H1 (cell line): ENCODE measurements at regions not wholly inside any gene's neighbourhood (a gene's known extent, or its start where the extent isn't known, plus 50 kb on each side); places are given as distances from the start of the nearest gene placed in this dataset.

Source experiments
- CTCF ChIA-PET: fragments of 300-600 bp; sonication (Branson Sonifier 250); formaldehyde crosslinking; loops from one replicate; lab custom pipeline; 2021; ENCODE audit not compliant: partially characterized antibody; lab: Charles Lee
- POLR2A ChIA-PET: fragments of 300-600 bp; sonication (Branson Sonifier 250); formaldehyde crosslinking; loops from one replicate; lab custom pipeline; 2021; ENCODE audit warnings: inconsistent platforms; ENCODE audit not compliant: partially characterized antibody; lab: Charles Lee
- DNase-seq, 2 experiments: peaks; one replicate each; pipeline versions ENCODE4 v3.0.0 to v3.0.0-alpha.2; 2010 to 2022; ENCODE audit warnings: low spot score in 2 of 2, low read depth in 1 of 2, mixed read lengths in 1 of 2
- FAIRE-seq: peaks from 2 replicates; lab custom pipeline; 2011; peaks lifted over from hg19 to GRCh38; lab: Jason Lieb, UNC
- H2AFZ ChIP-seq: 2 replicates; pipeline ENCODE4 v1.8.1; 2012; ENCODE audit warnings: low read length, inconsistent platforms
- H2AK5ac ChIP-seq: 2 replicates; pipeline ENCODE4 v1.6.1; 2013; ENCODE audit warnings: low read depth, low read length
- H2BK120ac ChIP-seq: replicated peaks from 2 replicates; pipeline ENCODE3; 2013; ENCODE audit warnings: low read depth, low read length, inconsistent platforms
- H2BK12ac ChIP-seq: 2 replicates; pipeline ENCODE4 v1.6.1; 2013; ENCODE audit warnings: low read depth, low read length
- H2BK15ac ChIP-seq: 2 replicates; pipeline ENCODE4 v1.6.1; 2013; ENCODE audit warnings: low read length
- H2BK20ac ChIP-seq: 2 replicates; pipeline ENCODE4 v1.6.1; 2013; ENCODE audit warnings: low read length
- H2BK5ac ChIP-seq: 2 replicates; pipeline ENCODE4 v1.6.1; 2013; ENCODE audit warnings: low read depth, low read length
- H3K14ac ChIP-seq: 2 replicates; pipeline ENCODE4 v1.6.1; 2013; ENCODE audit warnings: inconsistent platforms; ENCODE audit not compliant: insufficient read length
- H3K18ac ChIP-seq: 2 replicates; pipeline ENCODE4 v1.6.1; 2013; ENCODE audit warnings: low read length; ENCODE audit errors: extremely low read depth
- H3K23ac ChIP-seq: 2 replicates; pipeline ENCODE4 v1.6.1; 2013; ENCODE audit warnings: inconsistent platforms; ENCODE audit not compliant: insufficient read length
- H3K23me2 ChIP-seq: 2 replicates; pipeline ENCODE4 v1.6.1; 2013; ENCODE audit warnings: low read depth, low read length
- H3K27ac ChIP-seq: 2 replicates; pipeline ENCODE4 v1.6.1; 2011; ENCODE audit warnings: low read depth, low read length, inconsistent platforms
- H3K27me3 ChIP-seq, 4 experiments: replicated peaks in 1 of 4; 1 replicate in 1 of 4; 2 replicates in 3 of 4; pipeline versions ENCODE4 v1.6.1 to v1.8.1; 2011 to 2013; ENCODE audit warnings: low read length in 3 of 4, mild to moderate bottlenecking in 3 of 4, inconsistent platforms in 2 of 4, mixed read lengths in 2 of 4, moderate library complexity in 1 of 4; ENCODE audit not compliant: control insufficient read depth in 3 of 4, insufficient read depth in 3 of 4; ENCODE audit errors: extremely low read depth in 1 of 4
- H3K36me3 ChIP-seq, 4 experiments: 2 replicates each; pipeline versions ENCODE4 v1.6.1 to v1.8.1; 2011 to 2013; ENCODE audit warnings: mild to moderate bottlenecking in 4 of 4, low read length in 3 of 4, moderate library complexity in 2 of 4, control low read depth in 1 of 4, inconsistent platforms in 1 of 4; ENCODE audit not compliant: insufficient read depth in 4 of 4, control insufficient read depth in 2 of 4
- H3K4ac ChIP-seq: replicated peaks from 2 replicates; pipeline ENCODE3; 2013; ENCODE audit warnings: low read length, low read depth, mixed read lengths, inconsistent platforms; ENCODE audit not compliant: insufficient read length
- H3K4me1 ChIP-seq, 4 experiments: replicated peaks in 1 of 4; 1 replicate in 1 of 4; 2 replicates in 3 of 4; pipeline versions ENCODE4 v1.6.1 to v1.8.1; 2011 to 2013; ENCODE audit warnings: low read length in 3 of 4, inconsistent platforms in 2 of 4, mixed read lengths in 1 of 4; ENCODE audit not compliant: insufficient read depth in 4 of 4, control insufficient read depth in 3 of 4
- H3K4me2 ChIP-seq, 2 experiments: 2 replicates each; pipeline versions ENCODE4 v1.6.1 to v1.8.1; 2011 to 2013; ENCODE audit warnings: low read depth in 2 of 2, low read length in 2 of 2, control low read depth in 1 of 2, inconsistent platforms in 1 of 2, mild to moderate bottlenecking in 1 of 2; ENCODE audit not compliant: insufficient read depth in 1 of 2
- H3K4me3 ChIP-seq, 4 experiments: fragments of 200-600, 300-600 bp in 1 of 4; sonication (generic), shearing (Covaris generic), sonication (Bioruptor Twin) in 1 of 4; 2 replicates each; pipeline versions ENCODE4 v1.5.1 to v1.8.1; 2011 to 2016; ENCODE audit warnings: low read length in 4 of 4, low read depth in 3 of 4, control low read depth in 2 of 4, inconsistent platforms in 2 of 4, mild to moderate bottlenecking in 2 of 4, mixed read lengths in 1 of 4, moderate library complexity in 1 of 4; ENCODE audit not compliant: insufficient read depth in 2 of 4; ENCODE audit errors: extremely low read depth in 1 of 4
- H3K56ac ChIP-seq: replicated peaks from 2 replicates; pipeline ENCODE3; 2013; ENCODE audit warnings: low read depth, mild to moderate bottlenecking, mixed read lengths, low read length, inconsistent platforms; ENCODE audit not compliant: insufficient read length
- H3K79me1 ChIP-seq: 2 replicates; pipeline ENCODE4 v1.6.1; 2013; ENCODE audit warnings: low read depth, low read length, control low read depth
- H3K79me2 ChIP-seq, 2 experiments: 2 replicates each; pipeline versions ENCODE4 v1.6.1 to v1.8.1; 2012 to 2013; ENCODE audit warnings: low read length in 2 of 2, mild to moderate bottlenecking in 2 of 2, inconsistent platforms in 1 of 2; ENCODE audit not compliant: insufficient read depth in 2 of 2, control insufficient read depth in 1 of 2
- H3K9ac ChIP-seq, 4 experiments: replicated peaks in 1 of 4; 1 replicate in 1 of 4; 2 replicates in 3 of 4; pipeline versions ENCODE4 v1.6.1 to v1.8.1; 2011 to 2013; ENCODE audit warnings: low read depth in 3 of 4, low read length in 3 of 4, control low read depth in 2 of 4, mild to moderate bottlenecking in 2 of 4, moderate library complexity in 2 of 4, inconsistent platforms in 1 of 4; ENCODE audit errors: extremely low read depth in 1 of 4
- H3K9me3 ChIP-seq, 2 experiments: 2 replicates each; pipeline versions ENCODE4 v1.6.1 to v1.8.1; 2012 to 2013; ENCODE audit warnings: mild to moderate bottlenecking in 2 of 2, moderate library complexity in 2 of 2, control low read depth in 1 of 2, inconsistent platforms in 1 of 2, low read depth in 1 of 2, low read length in 1 of 2, mixed read lengths in 1 of 2; ENCODE audit not compliant: insufficient read depth in 2 of 2
- H4K20me1 ChIP-seq, 2 experiments: replicated peaks in 1 of 2; 2 replicates each; pipeline versions ENCODE3 to v1.8.1; 2011 to 2013; ENCODE audit warnings: inconsistent platforms in 2 of 2, low read length in 2 of 2, mild to moderate bottlenecking in 1 of 2; ENCODE audit not compliant: insufficient read depth in 2 of 2, control insufficient read depth in 1 of 2
- H4K5ac ChIP-seq: 2 replicates; pipeline ENCODE4 v1.6.1; 2013; ENCODE audit warnings: low read length, low read depth, mixed read lengths, inconsistent platforms; ENCODE audit not compliant: insufficient read length
- H4K8ac ChIP-seq: 2 replicates; pipeline ENCODE4 v1.8.0; 2013; ENCODE audit warnings: mild to moderate bottlenecking, moderate library complexity, low read length, inconsistent platforms; ENCODE audit not compliant: insufficient read depth; ENCODE audit errors: extremely low read depth
- H4K91ac ChIP-seq: replicated peaks from 2 replicates; pipeline ENCODE3; 2013; ENCODE audit warnings: low read length, mixed read lengths, inconsistent platforms; ENCODE audit not compliant: insufficient read length
- ASH2L ChIP-seq: fragments of 200-600, 300-600 bp; sonication (generic); IDR thresholded peaks from one replicate; pipeline ENCODE4 v1.7.1; 2017; ENCODE audit warnings: low read length
- BACH1 ChIP-seq: IDR thresholded peaks from 2 replicates; pipeline ENCODE4 v1.6.1; 2012; ENCODE audit warnings: low read length, improper control_type of control experiment
- BRCA1 ChIP-seq: IDR thresholded peaks from 2 replicates; pipeline ENCODE4 v1.6.1; 2012; ENCODE audit warnings: low read depth, low read length, improper control_type of control experiment
- CEBPB ChIP-seq: IDR thresholded peaks from 2 replicates; pipeline ENCODE4 v1.6.1; 2012; ENCODE audit warnings: low read depth, low read length
- KDM4A ChIP-seq: IDR thresholded peaks from one replicate; pipeline ENCODE4 v1.7.1; 2012; ENCODE audit warnings: low read depth, mild to moderate bottlenecking, moderate library complexity, low read length, inconsistent platforms; ENCODE audit not compliant: severe bottlenecking
- KDM5A ChIP-seq: fragments of 200-600 bp; IDR thresholded peaks from 2 replicates; pipeline ENCODE4 v1.7.1; 2012; ENCODE audit warnings: mild to moderate bottlenecking, low read length, inconsistent platforms, mixed read lengths
- NANOG ChIP-seq: IDR thresholded peaks from 2 replicates; pipeline ENCODE4 v1.6.1; 2011; ENCODE audit warnings: low read length, low read depth, mild to moderate bottlenecking, inconsistent platforms; ENCODE audit not compliant: insufficient read depth, poor library complexity, severe bottlenecking
- POLR2A ChIP-seq, 2 experiments: IDR thresholded peaks; 1 replicate in 1 of 2; 2 replicates in 1 of 2; pipeline ENCODE4 v1.6.1; 2011; ENCODE audit warnings: low read depth in 2 of 2, low read length in 2 of 2, mild to moderate bottlenecking in 2 of 2; ENCODE audit errors: control extremely low read depth in 1 of 2
- SIX5 ChIP-seq: IDR thresholded peaks from 2 replicates; pipeline ENCODE4 v1.6.1; 2011; ENCODE audit warnings: mild to moderate bottlenecking, low read depth, low read length
- SP1 ChIP-seq: IDR thresholded peaks from 2 replicates; pipeline ENCODE4 v1.6.1; 2011; ENCODE audit warnings: low read depth, low read length
- TAF7 ChIP-seq: optimal IDR thresholded peaks from 2 replicates; pipeline ENCODE3; 2011; ENCODE audit warnings: low read depth, mild to moderate bottlenecking, inconsistent platforms, low read length, moderate library complexity, borderline replicate concordance
- WGBS, 2 experiments: shearing (Covaris generic) in 1 of 2; methylation state at CpG; one replicate each; pipeline versions ENCODE4 v1.1.6 to v1.1.7; 2013 to 2015; ENCODE audit warnings: low lambda C conversion rate in 2 of 2, mixed read lengths in 2 of 2, inconsistent platforms in 1 of 2, low coverage in 1 of 2, missing lambda C conversion rate in 1 of 2; ENCODE audit not compliant: insufficient replicate concordance in 2 of 2, insufficient coverage in 1 of 2, insufficient read length in 1 of 2; ENCODE audit errors: extremely low coverage in 1 of 2, missing lambda C conversion rate in 1 of 2; 5-methylcytosine and 5-hydroxymethylcytosine counted together

DNA sequence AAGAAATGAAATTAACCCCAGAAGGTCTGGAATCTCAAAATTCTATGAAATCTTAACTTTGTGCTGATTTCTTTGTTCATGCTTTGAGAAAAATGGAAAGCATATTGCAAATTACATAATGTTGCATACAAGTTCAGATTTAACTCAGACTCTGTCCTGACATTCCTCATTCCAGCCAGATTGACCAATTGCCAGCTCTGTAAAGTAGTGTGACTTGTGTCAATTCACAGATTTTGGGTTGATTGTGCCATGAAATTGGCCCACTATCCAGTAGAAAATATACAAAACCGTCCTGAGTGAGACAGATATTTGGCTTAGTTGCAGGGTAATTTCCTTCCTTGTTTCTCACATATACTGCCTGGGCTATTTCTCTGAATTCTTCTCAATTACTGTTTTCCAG lies 1312.6 kb downstream of the ROBO1 start:
- TF ChIP-seq KDM5A (no peak), POLR2A (IDR thresholded peaks at IDR 0.05; ENCODE audit: control extremely low read depth in 1 of 2, low read depth in 2 of 2, low read length in 2 of 2) (no peak), SIX5 (no peak), ASH2L (no peak), SP1 (no peak), BACH1 (no peak), NANOG (no peak), TAF7 (no peak), CEBPB (no peak), KDM4A (no peak), BRCA1 (no peak)
- Histone ChIP-seq H3K4me2 (no peak overlapping the region), H3K23me2 (no peaks in the 10 kb centered on the region), H3K9ac (no peak overlapping the region), H3K79me1 (no peaks in the 10 kb centered on the region), H3K18ac (no peak overlapping the region), H4K8ac (no peak overlapping the region), H3K4ac (no peak overlapping the region), H4K91ac (no peak overlapping the region), H3K9me3 (no peaks in the 10 kb centered on the region), H4K5ac (no peak overlapping the region), H2BK12ac (no peak overlapping the region), H2BK15ac (no peak overlapping the region), H2BK20ac (no peak overlapping the region), H3K79me2 (no peaks in the 10 kb centered on the region), H2BK5ac (no peak overlapping the region), H3K4me3 (no peak overlapping the region), H2BK120ac (no peak overlapping the region), H3K27me3 (no peaks in the 10 kb centered on the region), H4K20me1 (no peaks in the 10 kb centered on the region), H3K56ac (no peak overlapping the region), H3K36me3 (no peaks in the 10 kb centered on the region), H3K14ac (no peak overlapping the region), H2AFZ (0 out of 2 replicates have a peak overlapping the region, but pooled peaks have one; percentile 12), H3K27ac (no peak overlapping the region), H3K4me1 (peaks cover 0 to 5% (median 0%) of the 10 kb centered on the region in 4 experiments; a peak in 2 of 7 replicates), H2AK5ac (no peak overlapping the region), H3K23ac (no peak overlapping the region)
- DNase-seq = no peak
- CTCF ChIA-PET = no interaction called here
- WGBS, 2 experiments = 85% methylated on average over 1 of the region's 1 CpG; no CpG with 5 or more reads in 1 of the 2 experiments
- FAIRE-seq = no peak
- POLR2A ChIA-PET = no interaction called here
